Activated CD4-positive, alpha-beta memory T cell treated with anti-CD3 and anti-CD28 coated beads for 36 hours (primary cell): ENCODE measurements at regions not wholly inside any gene's neighbourhood (a gene's known extent, or its start where the extent isn't known, plus 50 kb on each side); places are given as distances from the start of the nearest gene placed in this dataset.

Source experiments
- CTCF ChIA-PET: fragments of 350-600 bp; sonication (Branson Sonifier 250); formaldehyde crosslinking; loops from one replicate; lab custom pipeline; 2021; ENCODE audit warnings: antibody characterized with exemption, inconsistent platforms; lab: Charles Lee
- POLR2A ChIA-PET: fragments of 350-600 bp; sonication (Branson Sonifier 250); formaldehyde crosslinking; loops from one replicate; lab custom pipeline; 2021; ENCODE audit warnings: antibody characterized with exemption; lab: Charles Lee
- DNase-seq: peaks from one replicate; pipeline ENCODE4 v3.0.0-alpha.2; 2020
- H3K27ac Mint-ChIP-seq: one replicate; pipeline ENCODE4 v1.8.0; 2021; ENCODE audit warnings: mixed read lengths
- H3K27me3 Mint-ChIP-seq: one replicate; pipeline ENCODE4 v1.8.0; 2021; ENCODE audit warnings: mixed read lengths
- H3K36me3 Mint-ChIP-seq: one replicate; pipeline ENCODE4 v1.8.0; 2021; ENCODE audit warnings: mixed read lengths
- H3K4me1 Mint-ChIP-seq: one replicate; pipeline ENCODE4 v1.8.0; 2021; ENCODE audit warnings: low read depth, mixed read lengths
- H3K4me3 Mint-ChIP-seq: one replicate; pipeline ENCODE4 v1.8.0; 2021; ENCODE audit warnings: mild to moderate bottlenecking, mixed read lengths
- H3K9me3 Mint-ChIP-seq: one replicate; pipeline ENCODE4 v1.8.0; 2021; ENCODE audit warnings: mixed read lengths
- intact Hi-C: fragments of 100-400 bp; cut with micrococcal nuclease; formaldehyde crosslinking; loops from one replicate; pipeline ENCODE4 v1.15.1; 2023

GRCh38 chr11:111105566-111105965 lies 140.0 kb upstream of the POU2AF2 start:
- intact Hi-C loops, result no loop called here
- peaks cover 3% of the 10 kb centered on the region for H3K27me3 Mint-ChIP-seq
- DNase-seq, result no peak
- POLR2A ChIA-PET, result no interaction called here
- no peaks in the 10 kb centered on the region for H3K9me3 Mint-ChIP-seq
- no peaks in the 10 kb centered on the region for H3K4me1 Mint-ChIP-seq
- H3K36me3 Mint-ChIP-seq, result no peaks in the 10 kb centered on the region
- CTCF ChIA-PET, result no interaction called here
- H3K4me3 Mint-ChIP-seq, result no peak overlapping the region
- H3K27ac Mint-ChIP-seq, result no peak overlapping the region

- CTCF ChIA-PET, result no interaction called here
- Mint-ChIP-seq H3K36me3 (no peaks in the 10 kb centered on the region), H3K4me3 (no peak overlapping the region), H3K27me3 (peaks cover 3% of the 10 kb centered on the region), H3K9me3 (no peaks in the 10 kb centered on the region), H3K4me1 (no peaks in the 10 kb centered on the region), H3K27ac (no peak overlapping the region)
- POLR2A ChIA-PET, result no interaction called here
- no peak for DNase-seq
- intact Hi-C loops, result no loop called here
Observed at GRCh38 chr11:111104185-111104584, 141.3 kb upstream of the POU2AF2 start.

- H3K27me3 Mint-ChIP-seq, result peaks cover 6% of the 10 kb centered on the region
- no peak overlapping the region for H3K27ac Mint-ChIP-seq
- H3K4me3 Mint-ChIP-seq, result no peak overlapping the region
- ChIA-PET CTCF (no interaction called here), POLR2A (no interaction called here)
- no peaks in the 10 kb centered on the region for H3K4me1 Mint-ChIP-seq
- no peaks in the 10 kb centered on the region for H3K9me3 Mint-ChIP-seq
- H3K36me3 Mint-ChIP-seq, result no peaks in the 10 kb centered on the region
- DNase-seq, result no peak
- intact Hi-C loops, result no loop called here
Observed at GRCh38 chr11:111101881-111102280, 143.6 kb upstream of the POU2AF2 start.

- H3K36me3 Mint-ChIP-seq, result no peaks in the 10 kb centered on the region
- H3K9me3 Mint-ChIP-seq, result no peaks in the 10 kb centered on the region
- no peak for DNase-seq
- H3K27ac Mint-ChIP-seq, result no peak overlapping the region
- no peaks in the 10 kb centered on the region for H3K4me1 Mint-ChIP-seq
- no peak overlapping the region for H3K4me3 Mint-ChIP-seq
- intact Hi-C loops, result no loop called here
- H3K27me3 Mint-ChIP-seq, result peaks cover 3% of the 10 kb centered on the region
- CTCF ChIA-PET, result no interaction called here
- POLR2A ChIA-PET, result no interaction called here
Observed at GRCh38 chr11:111099028-111099713, 146.4 kb upstream of the POU2AF2 start.

GRCh38 chr11:111098091-111098490 lies 147.4 kb upstream of the POU2AF2 start:
- POLR2A ChIA-PET, result no interaction called here
- Mint-ChIP-seq H3K4me1 (no peaks in the 10 kb centered on the region), H3K4me3 (no peak overlapping the region), H3K9me3 (no peaks in the 10 kb centered on the region), H3K27ac (no peak overlapping the region), H3K27me3 (peaks cover 3% of the 10 kb centered on the region), H3K36me3 (no peaks in the 10 kb centered on the region)
- intact Hi-C loops, result no loop called here
- no peak for DNase-seq
- CTCF ChIA-PET, result no interaction called here

DNA sequence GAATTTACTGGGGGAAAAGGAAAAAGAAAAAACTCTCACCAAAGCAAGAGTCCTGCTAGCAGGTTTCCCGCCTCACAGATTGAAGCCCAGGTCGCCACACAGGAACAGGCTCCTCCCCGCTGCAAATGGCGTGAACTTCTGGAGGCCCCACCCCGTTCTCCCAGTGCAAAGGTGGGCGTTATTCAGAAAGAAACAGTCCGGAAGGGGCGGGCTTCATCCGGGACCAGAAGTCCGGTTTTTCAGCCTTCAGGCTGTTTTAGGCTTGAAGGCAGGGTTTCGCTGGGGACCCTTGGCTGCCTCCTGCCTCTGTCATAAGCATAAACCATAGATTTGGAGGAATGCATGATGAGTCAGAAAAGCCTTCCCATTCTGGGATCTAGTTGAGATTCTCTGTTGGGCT lies 148.3 kb upstream of the POU2AF2 start:
- H3K9me3 Mint-ChIP-seq, result no peaks in the 10 kb centered on the region
- H3K36me3 Mint-ChIP-seq, result no peaks in the 10 kb centered on the region
- no peaks in the 10 kb centered on the region for H3K4me1 Mint-ChIP-seq
- no peak for DNase-seq
- peaks cover 3% of the 10 kb centered on the region for H3K27me3 Mint-ChIP-seq
- no peak overlapping the region for H3K4me3 Mint-ChIP-seq
- H3K27ac Mint-ChIP-seq, result no peak overlapping the region
- intact Hi-C loops, result no loop called here
- ChIA-PET POLR2A (no interaction called here), CTCF (no interaction called here)

- CTCF ChIA-PET, result no interaction called here
- Mint-ChIP-seq H3K4me3 (no peak overlapping the region), H3K4me1 (no peaks in the 10 kb centered on the region), H3K27me3 (peaks cover 3% of the 10 kb centered on the region), H3K9me3 (no peaks in the 10 kb centered on the region), H3K27ac (no peak overlapping the region), H3K36me3 (no peaks in the 10 kb centered on the region)
- POLR2A ChIA-PET, result no interaction called here
- no peak for DNase-seq
- intact Hi-C loops, result no loop called here
Observed at GRCh38 chr11:111095327-111095726, 150.2 kb upstream of the POU2AF2 start.

GRCh38 chr11:111093061-111093460 lies 152.5 kb upstream of the POU2AF2 start:
- Mint-ChIP-seq H3K36me3 (no peaks in the 10 kb centered on the region), H3K4me3 (no peak overlapping the region), H3K27me3 (peaks cover 6% of the 10 kb centered on the region), H3K4me1 (no peaks in the 10 kb centered on the region), H3K27ac (no peak overlapping the region), H3K9me3 (no peaks in the 10 kb centered on the region)
- ChIA-PET CTCF (no interaction called here), POLR2A (no interaction called here)
- intact Hi-C loops, result no loop called here
- DNase-seq, result no peak

GRCh38 chr11:111091321-111091938 lies 154.1 kb upstream of the POU2AF2 start:
- Mint-ChIP-seq H3K4me1 (no peaks in the 10 kb centered on the region), H3K9me3 (no peaks in the 10 kb centered on the region), H3K36me3 (no peaks in the 10 kb centered on the region), H3K4me3 (no peak overlapping the region), H3K27ac (no peak overlapping the region), H3K27me3 (peaks cover 3% of the 10 kb centered on the region)
- DNase-seq, result no peak
- ChIA-PET POLR2A (no interaction called here), CTCF (no interaction called here)
- intact Hi-C loops, result no loop called here

DNA sequence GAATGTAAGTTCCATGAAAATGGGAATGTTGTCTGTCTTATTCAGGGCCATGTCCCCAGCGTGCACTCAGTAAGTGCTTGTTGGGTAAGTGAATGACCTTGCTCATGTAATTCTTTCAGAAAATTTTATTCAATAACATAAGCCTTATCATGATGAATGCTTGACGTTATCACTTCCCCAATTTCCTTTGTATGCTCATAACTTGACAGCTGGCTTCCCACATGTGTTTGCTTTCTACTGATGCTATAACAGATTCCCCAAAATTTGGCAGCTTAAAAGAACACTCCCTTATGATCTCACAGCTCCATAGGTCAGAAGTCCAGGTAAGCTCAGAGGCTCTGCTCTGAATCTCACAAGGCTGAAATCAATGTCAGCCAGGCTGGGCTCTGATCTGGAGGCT lies 155.8 kb upstream of the POU2AF2 start:
- POLR2A ChIA-PET, result no interaction called here
- H3K4me1 Mint-ChIP-seq, result no peaks in the 10 kb centered on the region
- peaks cover 3% of the 10 kb centered on the region for H3K27me3 Mint-ChIP-seq
- H3K36me3 Mint-ChIP-seq, result no peaks in the 10 kb centered on the region
- H3K4me3 Mint-ChIP-seq, result no peak overlapping the region
- CTCF ChIA-PET, result no interaction called here
- no peak for DNase-seq
- intact Hi-C loops, result no loop called here
- H3K27ac Mint-ChIP-seq, result no peak overlapping the region
- no peaks in the 10 kb centered on the region for H3K9me3 Mint-ChIP-seq

- ChIA-PET CTCF (no interaction called here), POLR2A (no interaction called here)
- intact Hi-C loops, result no loop called here
- Mint-ChIP-seq H3K36me3 (no peaks in the 10 kb centered on the region), H3K27ac (no peak overlapping the region), H3K4me1 (no peaks in the 10 kb centered on the region), H3K27me3 (peaks cover 3% of the 10 kb centered on the region), H3K9me3 (no peaks in the 10 kb centered on the region), H3K4me3 (no peak overlapping the region)
- DNase-seq, result no peak
Observed at GRCh38 chr11:111088847-111089355, 156.6 kb upstream of the POU2AF2 start.

DNA sequence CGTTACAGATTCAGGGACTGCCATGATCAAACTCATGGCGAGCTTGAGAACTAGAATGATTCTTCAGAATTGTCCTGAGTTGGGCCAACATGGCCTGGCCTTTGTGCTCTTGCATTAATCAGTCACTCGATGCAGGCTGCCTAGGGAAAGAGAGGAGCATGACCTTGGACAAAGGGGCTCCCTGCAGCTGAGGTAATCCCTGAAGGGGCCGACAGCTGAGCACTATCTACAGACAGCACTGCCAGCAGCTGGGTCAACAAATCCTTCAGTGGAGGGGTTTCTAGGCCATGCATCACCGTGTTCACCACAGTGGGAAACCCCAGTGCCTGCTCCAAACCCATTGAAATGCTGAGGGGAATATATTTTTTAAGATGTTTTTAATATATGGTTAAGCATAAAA lies 159.5 kb upstream of the POU2AF2 start:
- CTCF ChIA-PET, result no interaction called here

DNA sequence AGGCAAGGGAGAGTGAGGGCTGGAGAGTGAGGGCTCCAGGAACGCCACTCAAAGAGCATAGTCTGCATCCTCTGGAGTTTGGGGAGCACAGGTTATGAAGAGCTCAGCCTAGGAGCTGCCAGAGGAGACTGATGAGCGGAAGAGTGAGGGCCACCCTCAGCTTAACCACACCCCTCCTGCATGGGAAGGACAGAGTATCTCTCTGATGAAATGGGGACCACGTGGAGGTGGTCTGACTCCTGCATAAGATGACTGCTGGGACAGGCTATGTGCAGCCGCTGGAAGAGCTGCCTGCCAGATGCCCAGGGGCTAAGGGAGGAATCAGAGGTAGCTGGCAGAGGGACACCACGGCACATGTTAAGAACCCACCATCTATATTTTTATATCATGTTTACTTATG lies 162.9 kb upstream of the POU2AF2 start:
- no peak for DNase-seq
- no peaks in the 10 kb centered on the region for H3K27me3 Mint-ChIP-seq
- H3K9me3 Mint-ChIP-seq, result no peaks in the 10 kb centered on the region
- no peak overlapping the region for H3K4me3 Mint-ChIP-seq
- H3K27ac Mint-ChIP-seq, result no peak overlapping the region
- H3K4me1 Mint-ChIP-seq, result no peaks in the 10 kb centered on the region
- no peaks in the 10 kb centered on the region for H3K36me3 Mint-ChIP-seq
- CTCF ChIA-PET, result no interaction called here
- POLR2A ChIA-PET, result no interaction called here
- intact Hi-C loops, result no loop called here

More for the DNA sequence above, 159.5 kb upstream of the POU2AF2 start:
- Mint-ChIP-seq H3K4me3 (no peak overlapping the region), H3K36me3 (no peaks in the 10 kb centered on the region), H3K27ac (no peak overlapping the region), H3K27me3 (peaks cover 3% of the 10 kb centered on the region), H3K9me3 (no peaks in the 10 kb centered on the region), H3K4me1 (no peaks in the 10 kb centered on the region)
- POLR2A ChIA-PET, result no interaction called here
- no peak for DNase-seq
- intact Hi-C loops, result no loop called here
